GM12875 (cell line): ENCODE measurements at regions not wholly inside any gene's neighbourhood (a gene's known extent, or its start where the extent isn't known, plus 50 kb on each side); places are given as distances from the start of the nearest gene placed in this dataset.
"Not testable (repeated sequence)": the region's sequence is repeated elsewhere in the genome, so short reads cannot be mapped to it uniquely, and the experiment has no call there.

ENCODE experiments used
- H3K4me3 ChIP-seq: one replicate; pipeline ENCODE4 v1.5.1; 2011; ENCODE audit warnings: low read depth, low read length, control low read depth
- CTCF ChIP-seq: IDR thresholded peaks from 2 replicates; pipeline ENCODE4 v1.5.1; 2011; ENCODE audit warnings: low read depth, mild to moderate bottlenecking, control low read depth, inconsistent platforms, low read length, moderate library complexity, borderline replicate concordance; ENCODE audit not compliant: insufficient read depth

GRCh38 chr2:129806990-129807389 is 172.5 kb upstream of the RAB6C start:
- TF ChIP-seq CTCF = no peak
- no peak overlapping the region for H3K4me3 ChIP-seq

- not testable (repeated sequence) for H3K4me3 ChIP-seq
Measured at GRCh38 chr2:129807642-129808338, 171.7 kb upstream of the RAB6C start.

- TF ChIP-seq CTCF = no peak
- no peak overlapping the region for H3K4me3 ChIP-seq
Measured at GRCh38 chr2:129810521-129810920, 168.9 kb upstream of the RAB6C start.

- H3K4me3 ChIP-seq = no peak overlapping the region
- TF ChIP-seq CTCF = no peak
Measured at GRCh38 chr2:129812071-129812470, 167.4 kb upstream of the RAB6C start.

GRCh38 chr2:129812654-129813053 is 166.8 kb upstream of the RAB6C start:
- TF ChIP-seq CTCF = no peak
- H3K4me3 ChIP-seq = no peak overlapping the region

- H3K4me3 ChIP-seq = no peak overlapping the region
- no peak for TF ChIP-seq CTCF
Measured at GRCh38 chr2:129813404-129813803, 166.1 kb upstream of the RAB6C start.

GRCh38 chr2:129816813-129817574 is 162.5 kb upstream of the RAB6C start:
- no peak overlapping the region for H3K4me3 ChIP-seq
- no peak for TF ChIP-seq CTCF
